ENCODE measurements at regions not wholly inside any gene's neighbourhood (a gene's known extent, or its start where the extent isn't known, plus 50 kb on each side); places are given as distances from the start of the nearest gene placed in this dataset.

GRCh38 chr3:166934879-166935278, 445.2 kb downstream of the ZBBX start:
- Histone ChIP-seq H3K9me3 (ENCODE audit: control insufficient read depth, insufficient read depth, low read depth, low read length) (no peaks in the 10 kb centered on the region), H3K4me1 (ENCODE audit: control insufficient read depth, extremely low read depth, insufficient read depth, low read length) (no peaks in the 10 kb centered on the region), H3K27me3 (ENCODE audit: control insufficient read depth, insufficient read depth, low read length) (no peaks in the 10 kb centered on the region), H3K4me2 (ENCODE audit: extremely low read depth, insufficient read depth, low read length) (no peak overlapping the region), H3K9ac (ENCODE audit: insufficient read depth, low read length) (no peak overlapping the region), H4K20me1 (ENCODE audit: control insufficient read depth, extremely low read depth, insufficient read depth, low read length) (no peaks in the 10 kb centered on the region), H3K27ac (ENCODE audit: insufficient read depth, low read length) (no peak overlapping the region), H3K79me2 (ENCODE audit: control insufficient read depth, insufficient read depth, low read length) (no peaks in the 10 kb centered on the region), H3K36me3 (ENCODE audit: control insufficient read depth, insufficient read depth, low read length) (no peaks in the 10 kb centered on the region), H2AFZ (ENCODE audit: low read length) (no peak overlapping the region), H3K4me3 (replicated peaks in 1 of 4; ENCODE audit: control extremely low read depth in 1 of 4, insufficient read depth in 1 of 4, low read depth in 3 of 4, low read length in 4 of 4) (no peak overlapping the region)
- no peak for TF ChIP-seq CTCF (conservative IDR thresholded peaks at IDR 0.05 in 1 of 2, IDR thresholded peaks at IDR 0.05 in 1 of 2; ENCODE audit: low read depth in 1 of 2, low read length in 2 of 2)
- no peak for TF ChIP-seq EZH2 (IDR thresholded peaks at IDR 0.05; ENCODE audit: low read length, missing control alignments)
- no peak for DNase-seq (ENCODE audit: low read depth in 2 of 2)

DNA sequence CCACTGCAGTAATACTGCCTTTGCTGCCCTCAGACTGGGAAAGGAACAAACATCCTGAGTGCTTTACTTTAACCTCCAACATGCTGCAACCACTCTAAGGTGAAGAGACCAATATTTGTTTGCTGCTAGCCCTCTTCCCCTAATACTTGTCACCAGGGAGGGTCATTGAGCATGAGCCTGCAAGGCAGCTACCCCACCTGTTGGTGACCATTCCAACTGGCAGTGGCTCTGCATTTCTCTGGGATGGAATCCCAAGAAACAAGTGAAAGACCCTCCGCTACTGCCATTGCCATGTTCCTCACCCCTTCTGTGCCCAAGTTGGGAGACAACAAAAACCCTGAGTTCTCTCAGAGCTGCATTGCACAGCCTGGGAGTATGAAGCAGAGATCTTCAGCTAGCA, 462.7 kb downstream of the ZBBX start:
- Histone ChIP-seq H3K4me3 (replicated peaks in 1 of 4; ENCODE audit: control extremely low read depth in 1 of 4, insufficient read depth in 1 of 4, low read depth in 3 of 4, low read length in 4 of 4) (no peak overlapping the region), H3K36me3 (ENCODE audit: control insufficient read depth, insufficient read depth, low read length) (no peaks in the 10 kb centered on the region), H3K4me1 (ENCODE audit: control insufficient read depth, extremely low read depth, insufficient read depth, low read length) (no peaks in the 10 kb centered on the region), H3K27me3 (ENCODE audit: control insufficient read depth, insufficient read depth, low read length) (no peaks in the 10 kb centered on the region), H3K4me2 (ENCODE audit: extremely low read depth, insufficient read depth, low read length) (no peak overlapping the region), H3K9me3 (ENCODE audit: control insufficient read depth, insufficient read depth, low read depth, low read length) (no peaks in the 10 kb centered on the region), H3K27ac (ENCODE audit: insufficient read depth, low read length) (no peak overlapping the region), H3K9ac (ENCODE audit: insufficient read depth, low read length) (no peak overlapping the region), H2AFZ (ENCODE audit: low read length) (no peak overlapping the region), H3K79me2 (ENCODE audit: control insufficient read depth, insufficient read depth, low read length) (no peaks in the 10 kb centered on the region), H4K20me1 (ENCODE audit: control insufficient read depth, extremely low read depth, insufficient read depth, low read length) (no peaks in the 10 kb centered on the region)
- no peak for DNase-seq (ENCODE audit: low read depth in 2 of 2)
- TF ChIP-seq CTCF (conservative IDR thresholded peaks at IDR 0.05 in 1 of 2, IDR thresholded peaks at IDR 0.05 in 1 of 2; ENCODE audit: low read depth in 1 of 2, low read length in 2 of 2) = no peak
- TF ChIP-seq EZH2 (IDR thresholded peaks at IDR 0.05; ENCODE audit: low read length, missing control alignments) = no peak

DNA sequence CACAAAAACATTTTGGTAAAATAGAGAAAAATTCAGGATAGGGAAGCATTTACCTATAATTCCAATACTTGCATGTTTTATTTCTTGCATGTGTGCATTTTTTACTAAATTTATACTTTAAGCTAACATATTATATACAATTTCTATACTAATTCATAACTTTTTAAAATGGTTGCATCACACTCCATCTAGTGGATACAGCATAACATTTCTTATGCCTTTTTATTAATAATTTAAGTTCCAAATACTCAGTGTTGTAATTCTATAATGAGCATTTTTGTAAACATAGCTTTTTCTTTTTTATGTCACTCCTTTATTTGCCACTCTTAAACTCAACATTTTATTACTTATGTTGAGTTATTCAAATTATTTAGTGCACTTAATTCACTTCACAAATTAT, 477.7 kb downstream of the ZBBX start:
- H3K4me1 ChIP-seq (ENCODE audit: control insufficient read depth, extremely low read depth, insufficient read depth, low read length) = no peaks in the 10 kb centered on the region
- no peaks in the 10 kb centered on the region for H3K27me3 ChIP-seq (ENCODE audit: control insufficient read depth, insufficient read depth, low read length)
- no peak overlapping the region for H3K4me3 ChIP-seq (replicated peaks in 1 of 4; ENCODE audit: control extremely low read depth in 1 of 4, insufficient read depth in 1 of 4, low read depth in 3 of 4, low read length in 4 of 4)
- TF ChIP-seq EZH2 (IDR thresholded peaks at IDR 0.05; ENCODE audit: low read length, missing control alignments) (no peak), CTCF (conservative IDR thresholded peaks at IDR 0.05 in 1 of 2, IDR thresholded peaks at IDR 0.05 in 1 of 2; ENCODE audit: low read depth in 1 of 2, low read length in 2 of 2) (peak in 1 of 2 donors; percentile 19)
- no peak overlapping the region for H3K27ac ChIP-seq (ENCODE audit: insufficient read depth, low read length)
- H3K9me3 ChIP-seq (ENCODE audit: control insufficient read depth, insufficient read depth, low read depth, low read length) = no peaks in the 10 kb centered on the region
- no peak overlapping the region for H3K9ac ChIP-seq (ENCODE audit: insufficient read depth, low read length)
- no peaks in the 10 kb centered on the region for H3K79me2 ChIP-seq (ENCODE audit: control insufficient read depth, insufficient read depth, low read length)
- DNase-seq (ENCODE audit: low read depth in 2 of 2) = peak in 1 of 2 donors; percentile 24
- no peak overlapping the region for H3K4me2 ChIP-seq (ENCODE audit: extremely low read depth, insufficient read depth, low read length)
- H2AFZ ChIP-seq (ENCODE audit: low read length) = no peak overlapping the region
- H4K20me1 ChIP-seq (ENCODE audit: control insufficient read depth, extremely low read depth, insufficient read depth, low read length) = no peaks in the 10 kb centered on the region
- H3K36me3 ChIP-seq (ENCODE audit: control insufficient read depth, insufficient read depth, low read length) = no peaks in the 10 kb centered on the region
